ENCODE measurements at regions not wholly inside any gene's neighbourhood (a gene's known extent, or its start where the extent isn't known, plus 50 kb on each side); places are given as distances from the start of the nearest gene placed in this dataset.

- TF ChIP-seq CTCF (conservative IDR thresholded peaks at IDR 0.05; ENCODE audit: low read length) (no peak), EZH2phosphoT487 (IDR thresholded peaks at IDR 0.05; ENCODE audit: borderline replicate concordance) (no peak)
Observed at GRCh38 chr1:157288996-157289395, 150.8 kb upstream of the ETV3 start.

Measured in Loucy (cell line).